ENCODE measurements at regions not wholly inside any gene's neighbourhood (a gene's known extent, or its start where the extent isn't known, plus 50 kb on each side); places are given as distances from the start of the nearest gene placed in this dataset.

DNA sequence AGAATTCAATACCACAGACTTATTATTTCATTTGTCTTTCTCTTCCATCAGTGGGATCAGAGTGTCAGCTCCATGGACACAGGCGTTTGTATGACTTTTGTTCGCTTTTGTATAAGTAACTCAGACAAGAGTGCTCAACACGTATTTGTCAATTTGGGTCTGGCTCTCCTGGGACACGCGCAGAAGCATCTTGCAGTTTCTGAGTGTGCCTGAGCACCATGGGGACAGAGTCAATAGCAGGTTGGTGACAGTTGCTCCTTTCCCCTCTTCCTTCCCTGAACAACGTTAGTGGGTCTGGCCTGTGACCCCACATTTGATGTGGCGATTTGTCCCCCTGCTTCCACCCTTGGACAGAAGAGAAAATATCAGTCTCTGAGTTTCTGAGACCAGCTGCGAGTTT, 120.4 kb upstream of the SDK1 start:
- no peak for TF ChIP-seq POLR2A (IDR thresholded peaks at IDR 0.05)
- TF ChIP-seq, protein P1, sequence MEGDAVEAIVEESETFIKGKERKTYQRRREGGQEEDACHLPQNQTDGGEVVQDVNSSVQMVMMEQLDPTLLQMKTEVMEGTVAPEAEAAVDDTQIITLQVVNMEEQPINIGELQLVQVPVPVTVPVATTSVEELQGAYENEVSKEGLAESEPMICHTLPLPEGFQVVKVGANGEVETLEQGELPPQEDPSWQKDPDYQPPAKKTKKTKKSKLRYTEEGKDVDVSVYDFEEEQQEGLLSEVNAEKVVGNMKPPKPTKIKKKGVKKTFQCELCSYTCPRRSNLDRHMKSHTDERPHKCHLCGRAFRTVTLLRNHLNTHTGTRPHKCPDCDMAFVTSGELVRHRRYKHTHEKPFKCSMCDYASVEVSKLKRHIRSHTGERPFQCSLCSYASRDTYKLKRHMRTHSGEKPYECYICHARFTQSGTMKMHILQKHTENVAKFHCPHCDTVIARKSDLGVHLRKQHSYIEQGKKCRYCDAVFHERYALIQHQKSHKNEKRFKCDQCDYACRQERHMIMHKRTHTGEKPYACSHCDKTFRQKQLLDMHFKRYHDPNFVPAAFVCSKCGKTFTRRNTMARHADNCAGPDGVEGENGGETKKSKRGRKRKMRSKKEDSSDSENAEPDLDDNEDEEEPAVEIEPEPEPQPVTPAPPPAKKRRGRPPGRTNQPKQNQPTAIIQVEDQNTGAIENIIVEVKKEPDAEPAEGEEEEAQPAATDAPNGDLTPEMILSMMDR (IDR thresholded peaks at IDR 0.05) = no peak
- no peak for TF ChIP-seq EP300 (IDR thresholded peaks at IDR 0.05; ENCODE audit: low read depth)
